H1 (cell line): ENCODE measurements at regions not wholly inside any gene's neighbourhood (a gene's known extent, or its start where the extent isn't known, plus 50 kb on each side); places are given as distances from the start of the nearest gene placed in this dataset.

Experiments
- CTCF ChIA-PET: fragments of 300-600 bp; sonication (Branson Sonifier 250); formaldehyde crosslinking; loops from one replicate; lab custom pipeline; 2021; ENCODE audit not compliant: partially characterized antibody; lab: Charles Lee
- POLR2A ChIA-PET: fragments of 300-600 bp; sonication (Branson Sonifier 250); formaldehyde crosslinking; loops from one replicate; lab custom pipeline; 2021; ENCODE audit warnings: inconsistent platforms; ENCODE audit not compliant: partially characterized antibody; lab: Charles Lee
- DNase-seq, 2 experiments: peaks; one replicate each; pipeline versions ENCODE4 v3.0.0 to v3.0.0-alpha.2; 2010 to 2022; ENCODE audit warnings: low spot score in 2 of 2, low read depth in 1 of 2, mixed read lengths in 1 of 2
- FAIRE-seq: peaks from 2 replicates; lab custom pipeline; 2011; peaks lifted over from hg19 to GRCh38; lab: Jason Lieb, UNC
- H2AFZ ChIP-seq: 2 replicates; pipeline ENCODE4 v1.8.1; 2012; ENCODE audit warnings: low read length, inconsistent platforms
- H2AK5ac ChIP-seq: 2 replicates; pipeline ENCODE4 v1.6.1; 2013; ENCODE audit warnings: low read depth, low read length
- H2BK120ac ChIP-seq: replicated peaks from 2 replicates; pipeline ENCODE3; 2013; ENCODE audit warnings: low read depth, low read length, inconsistent platforms
- H2BK12ac ChIP-seq: 2 replicates; pipeline ENCODE4 v1.6.1; 2013; ENCODE audit warnings: low read depth, low read length
- H2BK15ac ChIP-seq: 2 replicates; pipeline ENCODE4 v1.6.1; 2013; ENCODE audit warnings: low read length
- H2BK20ac ChIP-seq: 2 replicates; pipeline ENCODE4 v1.6.1; 2013; ENCODE audit warnings: low read length
- H2BK5ac ChIP-seq: 2 replicates; pipeline ENCODE4 v1.6.1; 2013; ENCODE audit warnings: low read depth, low read length
- H3K14ac ChIP-seq: 2 replicates; pipeline ENCODE4 v1.6.1; 2013; ENCODE audit warnings: inconsistent platforms; ENCODE audit not compliant: insufficient read length
- H3K18ac ChIP-seq: 2 replicates; pipeline ENCODE4 v1.6.1; 2013; ENCODE audit warnings: low read length; ENCODE audit errors: extremely low read depth
- H3K23ac ChIP-seq: 2 replicates; pipeline ENCODE4 v1.6.1; 2013; ENCODE audit warnings: inconsistent platforms; ENCODE audit not compliant: insufficient read length
- H3K23me2 ChIP-seq: 2 replicates; pipeline ENCODE4 v1.6.1; 2013; ENCODE audit warnings: low read depth, low read length
- H3K27ac ChIP-seq: 2 replicates; pipeline ENCODE4 v1.6.1; 2011; ENCODE audit warnings: low read depth, low read length, inconsistent platforms
- H3K27me3 ChIP-seq, 4 experiments: replicated peaks in 1 of 4; 1 replicate in 1 of 4; 2 replicates in 3 of 4; pipeline versions ENCODE4 v1.6.1 to v1.8.1; 2011 to 2013; ENCODE audit warnings: low read length in 3 of 4, mild to moderate bottlenecking in 3 of 4, inconsistent platforms in 2 of 4, mixed read lengths in 2 of 4, moderate library complexity in 1 of 4; ENCODE audit not compliant: control insufficient read depth in 3 of 4, insufficient read depth in 3 of 4; ENCODE audit errors: extremely low read depth in 1 of 4
- H3K36me3 ChIP-seq, 4 experiments: 2 replicates each; pipeline versions ENCODE4 v1.6.1 to v1.8.1; 2011 to 2013; ENCODE audit warnings: mild to moderate bottlenecking in 4 of 4, low read length in 3 of 4, moderate library complexity in 2 of 4, control low read depth in 1 of 4, inconsistent platforms in 1 of 4; ENCODE audit not compliant: insufficient read depth in 4 of 4, control insufficient read depth in 2 of 4
- H3K4ac ChIP-seq: replicated peaks from 2 replicates; pipeline ENCODE3; 2013; ENCODE audit warnings: low read length, low read depth, mixed read lengths, inconsistent platforms; ENCODE audit not compliant: insufficient read length
- H3K4me1 ChIP-seq, 4 experiments: replicated peaks in 1 of 4; 1 replicate in 1 of 4; 2 replicates in 3 of 4; pipeline versions ENCODE4 v1.6.1 to v1.8.1; 2011 to 2013; ENCODE audit warnings: low read length in 3 of 4, inconsistent platforms in 2 of 4, mixed read lengths in 1 of 4; ENCODE audit not compliant: insufficient read depth in 4 of 4, control insufficient read depth in 3 of 4
- H3K4me2 ChIP-seq, 2 experiments: 2 replicates each; pipeline versions ENCODE4 v1.6.1 to v1.8.1; 2011 to 2013; ENCODE audit warnings: low read depth in 2 of 2, low read length in 2 of 2, control low read depth in 1 of 2, inconsistent platforms in 1 of 2, mild to moderate bottlenecking in 1 of 2; ENCODE audit not compliant: insufficient read depth in 1 of 2
- H3K4me3 ChIP-seq, 4 experiments: fragments of 200-600, 300-600 bp in 1 of 4; sonication (generic), shearing (Covaris generic), sonication (Bioruptor Twin) in 1 of 4; 2 replicates each; pipeline versions ENCODE4 v1.5.1 to v1.8.1; 2011 to 2016; ENCODE audit warnings: low read length in 4 of 4, low read depth in 3 of 4, control low read depth in 2 of 4, inconsistent platforms in 2 of 4, mild to moderate bottlenecking in 2 of 4, mixed read lengths in 1 of 4, moderate library complexity in 1 of 4; ENCODE audit not compliant: insufficient read depth in 2 of 4; ENCODE audit errors: extremely low read depth in 1 of 4
- H3K56ac ChIP-seq: replicated peaks from 2 replicates; pipeline ENCODE3; 2013; ENCODE audit warnings: low read depth, mild to moderate bottlenecking, mixed read lengths, low read length, inconsistent platforms; ENCODE audit not compliant: insufficient read length
- H3K79me1 ChIP-seq: 2 replicates; pipeline ENCODE4 v1.6.1; 2013; ENCODE audit warnings: low read depth, low read length, control low read depth
- H3K79me2 ChIP-seq, 2 experiments: 2 replicates each; pipeline versions ENCODE4 v1.6.1 to v1.8.1; 2012 to 2013; ENCODE audit warnings: low read length in 2 of 2, mild to moderate bottlenecking in 2 of 2, inconsistent platforms in 1 of 2; ENCODE audit not compliant: insufficient read depth in 2 of 2, control insufficient read depth in 1 of 2
- H3K9ac ChIP-seq, 4 experiments: replicated peaks in 1 of 4; 1 replicate in 1 of 4; 2 replicates in 3 of 4; pipeline versions ENCODE4 v1.6.1 to v1.8.1; 2011 to 2013; ENCODE audit warnings: low read depth in 3 of 4, low read length in 3 of 4, control low read depth in 2 of 4, mild to moderate bottlenecking in 2 of 4, moderate library complexity in 2 of 4, inconsistent platforms in 1 of 4; ENCODE audit errors: extremely low read depth in 1 of 4
- H3K9me3 ChIP-seq, 2 experiments: 2 replicates each; pipeline versions ENCODE4 v1.6.1 to v1.8.1; 2012 to 2013; ENCODE audit warnings: mild to moderate bottlenecking in 2 of 2, moderate library complexity in 2 of 2, control low read depth in 1 of 2, inconsistent platforms in 1 of 2, low read depth in 1 of 2, low read length in 1 of 2, mixed read lengths in 1 of 2; ENCODE audit not compliant: insufficient read depth in 2 of 2
- H4K20me1 ChIP-seq, 2 experiments: replicated peaks in 1 of 2; 2 replicates each; pipeline versions ENCODE3 to v1.8.1; 2011 to 2013; ENCODE audit warnings: inconsistent platforms in 2 of 2, low read length in 2 of 2, mild to moderate bottlenecking in 1 of 2; ENCODE audit not compliant: insufficient read depth in 2 of 2, control insufficient read depth in 1 of 2
- H4K5ac ChIP-seq: 2 replicates; pipeline ENCODE4 v1.6.1; 2013; ENCODE audit warnings: low read length, low read depth, mixed read lengths, inconsistent platforms; ENCODE audit not compliant: insufficient read length
- H4K8ac ChIP-seq: 2 replicates; pipeline ENCODE4 v1.8.0; 2013; ENCODE audit warnings: mild to moderate bottlenecking, moderate library complexity, low read length, inconsistent platforms; ENCODE audit not compliant: insufficient read depth; ENCODE audit errors: extremely low read depth
- H4K91ac ChIP-seq: replicated peaks from 2 replicates; pipeline ENCODE3; 2013; ENCODE audit warnings: low read length, mixed read lengths, inconsistent platforms; ENCODE audit not compliant: insufficient read length
- BCL11A ChIP-seq, 2 experiments: IDR thresholded peaks; one replicate each; pipeline ENCODE4 v1.6.1; 2011; ENCODE audit warnings: low read depth in 2 of 2, low read length in 2 of 2, mild to moderate bottlenecking in 2 of 2
- CEBPB ChIP-seq: IDR thresholded peaks from 2 replicates; pipeline ENCODE4 v1.6.1; 2012; ENCODE audit warnings: low read depth, low read length
- E2F6 ChIP-seq: IDR thresholded peaks from 2 replicates; pipeline ENCODE4 v1.6.1; 2012; ENCODE audit warnings: inconsistent platforms
- EGR1 ChIP-seq: IDR thresholded peaks from 2 replicates; pipeline ENCODE4 v1.6.1; 2011; ENCODE audit warnings: low read depth, low read length, borderline replicate concordance
- JUND ChIP-seq: IDR thresholded peaks from 2 replicates; pipeline ENCODE4 v1.6.1; 2011; ENCODE audit warnings: mild to moderate bottlenecking, improper control_type of control experiment, low read length
- KDM4A ChIP-seq: IDR thresholded peaks from one replicate; pipeline ENCODE4 v1.7.1; 2012; ENCODE audit warnings: low read depth, mild to moderate bottlenecking, moderate library complexity, low read length, inconsistent platforms; ENCODE audit not compliant: severe bottlenecking
- NRF1 ChIP-seq: IDR thresholded peaks from 2 replicates; pipeline ENCODE4 v1.6.1; 2011; ENCODE audit warnings: mild to moderate bottlenecking, low read depth, low read length, improper control_type of control experiment
- RFX5 ChIP-seq: IDR thresholded peaks from 2 replicates; pipeline ENCODE4 v1.6.1; 2011; ENCODE audit warnings: low read depth, low read length, improper control_type of control experiment, borderline replicate concordance
- SIN3A ChIP-seq, 2 experiments: IDR thresholded peaks in 1 of 2; conservative IDR thresholded peaks in 1 of 2; 2 replicates each; pipeline ENCODE4 v1.6.1; 2011 to 2012; ENCODE audit warnings: low read length in 2 of 2, improper control_type of control experiment in 1 of 2, low read depth in 1 of 2, mild to moderate bottlenecking in 1 of 2
- SP1 ChIP-seq: IDR thresholded peaks from 2 replicates; pipeline ENCODE4 v1.6.1; 2011; ENCODE audit warnings: low read depth, low read length
- WGBS, 2 experiments: shearing (Covaris generic) in 1 of 2; methylation state at CpG; one replicate each; pipeline versions ENCODE4 v1.1.6 to v1.1.7; 2013 to 2015; ENCODE audit warnings: low lambda C conversion rate in 2 of 2, mixed read lengths in 2 of 2, inconsistent platforms in 1 of 2, low coverage in 1 of 2, missing lambda C conversion rate in 1 of 2; ENCODE audit not compliant: insufficient replicate concordance in 2 of 2, insufficient coverage in 1 of 2, insufficient read length in 1 of 2; ENCODE audit errors: extremely low coverage in 1 of 2, missing lambda C conversion rate in 1 of 2; 5-methylcytosine and 5-hydroxymethylcytosine counted together
- TF ChIP-seq, protein P1 (sequence below), 3 experiments: IDR thresholded peaks; 1 replicate in 2 of 3; 2 replicates in 1 of 3; pipeline versions ENCODE4 v1.5.1 to v1.6.1; 2011; ENCODE audit warnings: low read length in 3 of 3, mild to moderate bottlenecking in 3 of 3, inconsistent platforms in 2 of 3, low read depth in 1 of 3, moderate library complexity in 1 of 3; ENCODE audit not compliant: insufficient read depth in 1 of 3; ENCODE audit errors: control extremely low read depth in 1 of 3

DNA sequence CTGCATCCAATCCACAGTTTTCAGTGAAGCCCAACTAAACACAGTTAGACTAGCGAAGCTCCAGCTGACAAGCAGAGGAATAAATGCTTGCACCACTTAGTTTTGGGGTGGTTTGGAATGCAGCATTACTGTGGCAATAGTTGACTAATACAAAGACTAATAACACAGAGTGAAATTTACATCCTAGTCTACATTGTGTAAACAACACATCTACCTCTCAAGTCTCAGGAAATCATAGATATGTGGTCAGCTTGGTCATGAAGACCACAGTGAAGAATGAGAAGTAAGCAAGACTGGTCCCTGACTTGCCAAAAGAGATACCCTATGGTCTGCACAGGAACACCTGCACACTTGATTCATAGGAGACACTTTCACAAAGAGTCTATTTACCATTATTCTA is 155.1 kb upstream of the TANK start:
- FAIRE-seq (no peak), DNase-seq (no peak)
- H3K4me3 ChIP-seq: no peak overlapping the region
- H3K36me3 ChIP-seq: no peaks in the 10 kb centered on the region
- no peak overlapping the region for H2BK120ac ChIP-seq
- CTCF ChIA-PET: interaction anchor here (0.7 to 3.7 kb wide), 14 partner anchors 9 to 920 kb away, joined by 3 to 16 read pairs (median 6); no protein-coding TSS in a partner anchor
- H4K8ac ChIP-seq: no peak overlapping the region
- no peak overlapping the region for H2BK12ac ChIP-seq
- H4K20me1 ChIP-seq: no peaks in the 10 kb centered on the region
- H3K79me1 ChIP-seq: no peaks in the 10 kb centered on the region
- no peak overlapping the region for H2BK5ac ChIP-seq
- H3K18ac ChIP-seq: no peak overlapping the region
- no peak overlapping the region for H3K4me2 ChIP-seq
- 35% methylated on average over 1 of the region's 1 CpG; no CpG with 5 or more reads in 1 of the 2 experiments for WGBS, 2 experiments
- no peaks in the 10 kb centered on the region for H3K4me1 ChIP-seq
- POLR2A ChIA-PET: no interaction called here
- peaks cover 0 to 7% of the 10 kb centered on the region in 2 experiments; a peak in 1 of 4 replicates for H3K9me3 ChIP-seq
- no peak overlapping the region for H4K5ac ChIP-seq
- no peaks in the 10 kb centered on the region for H3K23me2 ChIP-seq
- H2BK20ac ChIP-seq: no peak overlapping the region
- H3K27ac ChIP-seq: no peak overlapping the region
- no peaks in the 10 kb centered on the region for H3K79me2 ChIP-seq
- no peak overlapping the region for H4K91ac ChIP-seq
- H3K9ac ChIP-seq: no peak overlapping the region
- H3K56ac ChIP-seq: no peak overlapping the region
- H3K27me3 ChIP-seq: no peaks in the 10 kb centered on the region
- H3K23ac ChIP-seq: no peak overlapping the region
- no peak overlapping the region for H3K4ac ChIP-seq
- H2AK5ac ChIP-seq: no peak overlapping the region
- H3K14ac ChIP-seq: no peak overlapping the region
- H2BK15ac ChIP-seq: no peak overlapping the region
- H2AFZ ChIP-seq: no peak overlapping the region
- TF ChIP-seq JUND (no peak), BCL11A (IDR thresholded peaks at IDR 0.05; ENCODE audit: low read depth in 2 of 2, low read length in 2 of 2) (no peak), RFX5 (no peak), EGR1 (no peak), KDM4A (no peak), SIN3A (conservative IDR thresholded peaks at IDR 0.05 in 1 of 2, IDR thresholded peaks at IDR 0.05 in 1 of 2; ENCODE audit: low read depth in 1 of 2, low read length in 2 of 2) (no peak), E2F6 (no peak), SP1 (no peak), NRF1 (no peak), CEBPB (no peak)
- TF ChIP-seq, protein P1, sequence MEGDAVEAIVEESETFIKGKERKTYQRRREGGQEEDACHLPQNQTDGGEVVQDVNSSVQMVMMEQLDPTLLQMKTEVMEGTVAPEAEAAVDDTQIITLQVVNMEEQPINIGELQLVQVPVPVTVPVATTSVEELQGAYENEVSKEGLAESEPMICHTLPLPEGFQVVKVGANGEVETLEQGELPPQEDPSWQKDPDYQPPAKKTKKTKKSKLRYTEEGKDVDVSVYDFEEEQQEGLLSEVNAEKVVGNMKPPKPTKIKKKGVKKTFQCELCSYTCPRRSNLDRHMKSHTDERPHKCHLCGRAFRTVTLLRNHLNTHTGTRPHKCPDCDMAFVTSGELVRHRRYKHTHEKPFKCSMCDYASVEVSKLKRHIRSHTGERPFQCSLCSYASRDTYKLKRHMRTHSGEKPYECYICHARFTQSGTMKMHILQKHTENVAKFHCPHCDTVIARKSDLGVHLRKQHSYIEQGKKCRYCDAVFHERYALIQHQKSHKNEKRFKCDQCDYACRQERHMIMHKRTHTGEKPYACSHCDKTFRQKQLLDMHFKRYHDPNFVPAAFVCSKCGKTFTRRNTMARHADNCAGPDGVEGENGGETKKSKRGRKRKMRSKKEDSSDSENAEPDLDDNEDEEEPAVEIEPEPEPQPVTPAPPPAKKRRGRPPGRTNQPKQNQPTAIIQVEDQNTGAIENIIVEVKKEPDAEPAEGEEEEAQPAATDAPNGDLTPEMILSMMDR (IDR thresholded peaks at IDR 0.05; ENCODE audit: control extremely low read depth in 1 of 3, insufficient read depth in 1 of 3, low read depth in 1 of 3, low read length in 3 of 3): no peak
